Transverse colon (tissue), 4 donors: ENCODE measurements at regions not wholly inside any gene's neighbourhood (a gene's known extent, or its start where the extent isn't known, plus 50 kb on each side); places are given as distances from the start of the nearest gene placed in this dataset.

Source experiments
- CTCF ChIP-seq, 5 experiments: fragments of 200-600 bp in 3 of 5; fragments of 450-650 bp in 2 of 5; sonication (generic) in 3 of 5; IDR thresholded peaks; 1 replicate in 2 of 5; 2 replicates in 3 of 5; pipeline ENCODE4 v1.5.1; 2016 to 2017; ENCODE audit warnings: antibody characterized with exemption in 5 of 5, inconsistent platforms in 3 of 5, mild to moderate bottlenecking in 2 of 5, moderate library complexity in 1 of 5
- POLR2A ChIP-seq: fragments of 450-650 bp; IDR thresholded peaks from one replicate; pipeline ENCODE4 v1.6.1; 2016; ENCODE audit warnings: antibody characterized with exemption, mild to moderate bottlenecking, moderate library complexity
- POLR2AphosphoS5 ChIP-seq, 3 donors: sonication (generic); formaldehyde crosslinking; IDR thresholded peaks; one replicate each; pipeline ENCODE4 v1.6.1; 2016; ENCODE audit warnings: antibody characterized with exemption in 3 of 3

- TF ChIP-seq CTCF (IDR thresholded peaks at IDR 0.05) (no peak), POLR2A (no peak), POLR2AphosphoS5 (IDR thresholded peaks at IDR 0.05) (no peak)
These were observed 455.0 kb upstream of the KLHL29 start for GRCh38 chr2:22929998-22930397.
